GM10266 (cell line): ENCODE measurements at regions not wholly inside any gene's neighbourhood (a gene's known extent, or its start where the extent isn't known, plus 50 kb on each side); places are given as distances from the start of the nearest gene placed in this dataset.

Experiments
- DNase-seq: peaks from one replicate; pipeline ENCODE4 v3.0.0; 2012; ENCODE audit errors: extremely low spot score
- TF ChIP-seq, protein P1 (sequence below): IDR thresholded peaks from 2 replicates; pipeline ENCODE4 v1.5.1; 2012; ENCODE audit warnings: mild to moderate bottlenecking, low read depth; ENCODE audit not compliant: control insufficient read depth, insufficient read depth; ENCODE audit errors: missing control alignments

DNA sequence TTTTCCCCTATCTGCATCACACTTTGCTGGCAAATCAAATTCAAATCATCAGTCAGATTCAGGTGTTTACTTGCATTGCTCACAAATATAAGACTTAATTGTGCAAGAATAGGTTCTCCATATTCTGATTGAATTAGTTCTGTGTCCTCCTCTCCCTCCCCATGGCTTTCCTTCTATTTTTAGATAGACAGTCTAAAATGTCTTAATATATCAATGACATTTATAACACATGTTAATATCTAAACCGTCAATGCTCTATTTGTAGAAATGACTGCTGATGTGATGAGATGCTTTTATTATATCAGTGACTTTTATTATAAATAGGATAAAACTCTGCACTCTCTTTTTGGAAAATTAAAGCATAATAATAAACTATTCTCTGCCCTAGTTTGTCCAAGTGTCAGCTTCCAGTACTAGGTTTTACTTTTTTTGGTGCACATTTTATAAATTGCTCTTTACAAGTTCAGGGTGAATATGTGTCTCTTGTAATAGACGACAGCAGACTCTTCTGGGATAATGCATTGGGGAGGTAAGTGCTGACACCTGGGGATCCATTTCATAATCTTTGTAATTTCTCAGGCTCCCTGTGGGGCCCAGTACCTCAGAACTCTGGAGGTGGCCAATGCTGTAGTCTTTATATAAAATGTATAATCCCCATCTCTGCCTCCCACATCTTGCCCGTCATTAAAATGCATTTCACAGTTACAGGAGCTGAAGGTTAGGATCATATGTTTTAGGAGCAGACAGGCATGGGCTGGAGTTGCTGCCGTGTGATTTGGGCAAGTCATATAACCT is 321.5 kb downstream of the BRINP1 start:
- TF ChIP-seq, protein P1, sequence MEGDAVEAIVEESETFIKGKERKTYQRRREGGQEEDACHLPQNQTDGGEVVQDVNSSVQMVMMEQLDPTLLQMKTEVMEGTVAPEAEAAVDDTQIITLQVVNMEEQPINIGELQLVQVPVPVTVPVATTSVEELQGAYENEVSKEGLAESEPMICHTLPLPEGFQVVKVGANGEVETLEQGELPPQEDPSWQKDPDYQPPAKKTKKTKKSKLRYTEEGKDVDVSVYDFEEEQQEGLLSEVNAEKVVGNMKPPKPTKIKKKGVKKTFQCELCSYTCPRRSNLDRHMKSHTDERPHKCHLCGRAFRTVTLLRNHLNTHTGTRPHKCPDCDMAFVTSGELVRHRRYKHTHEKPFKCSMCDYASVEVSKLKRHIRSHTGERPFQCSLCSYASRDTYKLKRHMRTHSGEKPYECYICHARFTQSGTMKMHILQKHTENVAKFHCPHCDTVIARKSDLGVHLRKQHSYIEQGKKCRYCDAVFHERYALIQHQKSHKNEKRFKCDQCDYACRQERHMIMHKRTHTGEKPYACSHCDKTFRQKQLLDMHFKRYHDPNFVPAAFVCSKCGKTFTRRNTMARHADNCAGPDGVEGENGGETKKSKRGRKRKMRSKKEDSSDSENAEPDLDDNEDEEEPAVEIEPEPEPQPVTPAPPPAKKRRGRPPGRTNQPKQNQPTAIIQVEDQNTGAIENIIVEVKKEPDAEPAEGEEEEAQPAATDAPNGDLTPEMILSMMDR, result no peak
- DNase-seq, result no peak

DNA sequence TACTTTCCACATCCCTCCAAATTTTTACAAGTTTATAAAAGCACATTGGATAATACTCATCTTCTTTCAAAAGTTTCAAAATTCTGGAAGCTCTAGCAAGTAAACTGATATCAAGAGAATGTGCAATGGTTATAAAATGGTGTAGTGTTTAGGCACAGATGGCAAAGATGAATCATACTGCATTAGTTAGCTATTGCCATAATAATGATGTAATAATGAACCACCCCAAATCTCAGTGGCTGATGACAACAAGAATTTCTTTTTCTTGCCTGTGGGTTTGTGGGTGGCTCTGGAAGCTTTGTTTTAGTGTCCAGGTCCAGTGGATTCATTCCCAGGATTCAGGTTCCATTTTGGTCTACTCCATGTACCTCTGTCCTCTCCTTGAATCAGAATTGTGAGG is 319.0 kb downstream of the BRINP1 start:
- TF ChIP-seq, protein P1, result no peak
- no peak for DNase-seq

DNA sequence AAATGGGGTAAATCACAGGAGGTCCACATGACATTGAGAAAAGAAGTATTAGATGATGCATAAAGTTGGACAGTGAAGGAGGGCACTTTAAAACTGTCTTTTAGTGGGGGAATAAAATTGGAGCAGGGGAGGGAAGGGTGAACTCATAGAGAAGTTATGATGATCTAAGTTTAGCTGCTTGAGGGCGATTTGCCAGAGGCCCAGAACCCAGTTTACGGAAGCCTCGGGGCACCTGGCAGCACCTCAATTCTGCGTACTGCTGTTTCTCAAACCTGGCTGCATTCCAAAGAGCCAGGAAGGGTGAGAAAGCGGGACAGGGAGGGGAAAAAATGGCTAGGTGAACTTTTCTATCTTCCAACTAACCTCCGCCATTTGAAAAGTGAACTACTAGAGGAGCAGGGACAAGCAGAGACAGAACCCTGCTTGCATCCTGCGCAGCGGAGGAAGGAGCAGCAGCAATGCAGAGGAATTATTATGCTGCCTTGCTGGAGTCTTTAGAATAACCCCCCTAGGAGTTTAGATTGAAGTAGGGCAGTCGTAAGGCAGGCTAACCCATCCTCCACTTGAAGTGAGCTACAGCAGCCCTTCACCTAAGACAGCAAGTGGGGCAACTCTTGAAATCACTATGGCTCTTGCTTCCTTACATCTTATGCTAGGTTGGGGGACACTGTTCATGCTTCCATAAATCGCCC is 316.8 kb downstream of the BRINP1 start:
- TF ChIP-seq, protein P1, result no peak
- DNase-seq, result no peak

DNA sequence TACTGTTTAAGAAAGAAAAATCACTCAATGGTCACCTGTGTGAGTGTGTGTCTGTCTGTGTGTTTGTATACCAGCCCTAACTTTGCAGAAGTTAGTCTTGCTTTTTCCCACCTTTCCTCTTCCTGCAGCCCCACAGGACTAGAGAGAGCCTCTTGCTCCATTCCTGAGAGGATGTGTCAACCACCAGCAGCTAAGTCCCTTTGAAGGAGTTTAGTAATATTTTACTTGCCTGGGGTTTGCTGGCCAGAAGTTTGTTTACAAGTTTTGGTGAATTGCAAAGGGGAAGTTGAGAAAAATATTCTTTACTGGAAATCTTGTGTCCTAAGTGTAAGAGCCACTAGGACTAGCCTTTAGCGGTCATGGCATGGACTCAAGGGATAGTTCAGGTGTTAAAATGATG is 316.2 kb downstream of the BRINP1 start:
- DNase-seq, result no peak
- TF ChIP-seq, protein P1, result no peak

DNA sequence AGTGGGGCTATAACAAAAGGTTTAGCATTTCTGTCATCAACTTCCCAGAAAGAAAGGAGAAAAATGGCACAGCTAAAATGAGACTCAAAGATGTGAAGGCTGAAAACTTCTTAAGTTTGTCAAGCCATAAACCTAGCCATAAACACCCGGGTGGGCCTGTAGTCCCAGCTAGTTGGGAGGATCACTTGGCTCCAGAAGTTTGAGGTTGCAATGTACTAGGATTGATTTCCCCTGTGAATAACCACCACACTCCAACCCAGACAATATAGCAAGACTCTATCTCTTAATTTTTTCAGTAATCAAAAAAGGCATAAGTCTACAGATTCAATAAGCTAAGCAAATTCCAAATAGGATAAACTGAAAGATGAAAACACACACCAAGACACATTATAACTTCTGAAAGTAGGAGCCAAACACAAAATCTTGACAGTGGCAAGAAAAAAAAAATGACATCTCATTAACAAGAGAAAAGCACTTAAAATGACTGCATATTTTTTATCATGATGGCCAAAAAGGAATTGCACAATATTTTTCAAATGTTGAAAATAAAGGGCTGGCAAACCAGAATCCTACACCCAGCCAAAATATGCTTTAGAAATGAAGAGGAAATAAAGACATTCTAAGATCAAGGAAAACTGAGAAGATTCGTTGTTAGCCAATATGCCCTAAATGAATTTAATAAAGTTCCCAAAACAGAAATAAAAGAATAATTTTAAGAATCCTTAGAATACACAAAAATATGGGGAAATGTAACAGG is 308.4 kb downstream of the BRINP1 start:
- no peak for DNase-seq
- TF ChIP-seq, protein P1, result no peak

DNA sequence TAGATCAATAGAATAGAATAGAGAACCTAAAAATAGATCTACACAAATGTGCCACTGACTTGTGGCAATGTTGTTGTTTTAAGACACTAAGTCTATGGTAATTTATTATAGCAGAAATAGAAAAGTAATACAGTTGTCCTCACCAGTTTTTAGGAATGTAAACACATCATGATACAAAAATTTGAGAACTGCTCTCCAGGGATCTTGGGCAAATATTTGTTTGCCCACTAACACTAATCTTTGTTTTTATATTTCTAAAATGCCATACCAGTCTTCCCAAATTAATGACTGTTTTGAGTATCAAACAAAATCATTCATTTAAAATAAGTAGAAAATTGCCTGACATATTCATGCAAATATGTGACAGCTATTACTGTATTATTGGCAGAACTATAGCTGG is 297.6 kb downstream of the BRINP1 start:
- TF ChIP-seq, protein P1, result no peak
- DNase-seq, result no peak
